Spleen (tissue), 7 donors: ENCODE measurements at regions not wholly inside any gene's neighbourhood (a gene's known extent, or its start where the extent isn't known, plus 50 kb on each side); places are given as distances from the start of the nearest gene placed in this dataset.

Experiments
- CTCF ChIP-seq, 11 experiments: fragments of 200-600 bp in 7 of 11; fragments of 450-650 bp in 4 of 11; sonication (generic) in 4 of 11; IDR thresholded peaks in 8 of 11; conservative IDR thresholded peaks in 3 of 11; 1 replicate in 7 of 11; 2 replicates in 4 of 11; pipeline versions ENCODE4 v1.4.0 to v1.8.0; 2016 to 2021; ENCODE audit warnings: antibody characterized with exemption in 11 of 11, inconsistent platforms in 4 of 11, mild to moderate bottlenecking in 1 of 11
- POLR2A ChIP-seq, 3 donors: fragments of 450-650 bp; IDR thresholded peaks; one replicate each; pipeline ENCODE4 v1.5.1; 2017; ENCODE audit warnings: antibody characterized with exemption in 3 of 3, mild to moderate bottlenecking in 1 of 3
- donor health status: DM: no; HTN: no; CAD: no; lungs with moderate emphysema.
- donor health status: DM: no; HTN: no; CAD: no.
- donor health status: DM: no; HTN: no; CAD: no.

DNA sequence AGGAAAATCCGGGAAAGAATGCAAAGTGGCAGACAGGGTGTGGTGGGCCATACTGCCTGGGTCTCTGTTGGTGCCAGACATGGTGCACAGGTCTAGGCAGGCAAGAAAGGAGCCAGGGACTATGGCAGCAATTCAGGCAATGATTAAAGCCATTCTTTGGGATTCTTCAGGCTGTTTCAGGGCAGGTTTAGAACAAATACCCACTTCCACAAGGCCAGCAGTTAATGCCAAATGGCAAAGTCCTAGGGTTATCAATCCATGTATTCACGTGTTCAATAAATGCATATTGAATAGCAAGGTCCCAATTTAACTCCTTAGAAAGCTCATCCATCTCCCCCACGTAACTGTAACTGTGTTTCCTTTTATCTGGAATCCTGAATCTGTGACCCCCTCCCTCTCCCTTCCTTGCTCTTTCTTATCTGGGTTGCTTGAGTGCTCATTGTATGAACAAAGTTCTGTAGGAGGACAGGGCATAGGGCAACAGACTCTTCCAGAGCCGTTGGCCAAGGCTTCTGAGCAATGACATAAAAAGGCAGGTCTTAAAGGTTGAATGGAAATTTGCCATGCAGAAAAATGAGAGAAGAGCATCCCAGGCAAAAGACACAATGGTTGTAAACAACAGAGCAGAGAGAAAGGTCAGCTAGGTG lies 146.8 kb upstream of the KLHL29 start:
- no peak for TF ChIP-seq CTCF (IDR thresholded peaks at IDR 0.05 in 8 of 11, conservative IDR thresholded peaks at IDR 0.05 in 3 of 11)
- TF ChIP-seq POLR2A (IDR thresholded peaks at IDR 0.05) = no peak
